ENCODE measurements at regions not wholly inside any gene's neighbourhood (a gene's known extent, or its start where the extent isn't known, plus 50 kb on each side); places are given as distances from the start of the nearest gene placed in this dataset.

- Histone ChIP-seq H3K27me3 (ENCODE audit: control insufficient read depth in 2 of 2, insufficient read depth in 2 of 2, low read length in 2 of 2) (no peaks in the 10 kb centered on the region), H3K36me3 (ENCODE audit: control insufficient read depth, insufficient read depth, low read length) (no peaks in the 10 kb centered on the region), H3K4me1 (replicated peaks in 1 of 2; ENCODE audit: control insufficient read depth in 2 of 2, insufficient read depth in 2 of 2, low read length in 2 of 2) (no peaks in the 10 kb centered on the region), H3K9me1 (ENCODE audit: control insufficient read depth, insufficient read depth, low read length) (no peaks in the 10 kb centered on the region), H3K79me2 (ENCODE audit: control insufficient read depth, insufficient read depth, low read length) (no peaks in the 10 kb centered on the region), H3K9ac (ENCODE audit: insufficient read depth in 1 of 2, low read depth in 2 of 2, low read length in 2 of 2) (no peak overlapping the region), H2AFZ (ENCODE audit: low read depth, low read length) (no peak overlapping the region), H3K4me2 (ENCODE audit: insufficient read depth, low read length) (no peak overlapping the region), H4K20me1 (replicated peaks; ENCODE audit: control insufficient read depth, insufficient read depth, low read length) (no peaks in the 10 kb centered on the region), H3K27ac (ENCODE audit: extremely low read depth, low read depth, low read length) (no peak overlapping the region), H3K9me3 (replicated peaks; ENCODE audit: control insufficient read depth, insufficient read depth, low read depth, low read length) (no peaks in the 10 kb centered on the region), H3K4me3 (no peak overlapping the region)
- in situ Hi-C loops (cut with MboI) (no loop called here), intact Hi-C loops (cut with micrococcal nuclease) (no loop called here)
- TF ChIP-seq PBX2 (CRISPR knock-in tag; IDR thresholded peaks at IDR 0.05; ENCODE audit: low read depth) (no peak), PBX2 (tag; conservative IDR thresholded peaks at IDR 0.05; ENCODE audit: low read depth) (0 out of 2 replicates have a peak, but pooled peaks have one; percentile 10), ZNF354B (CRISPR knock-in tag; IDR thresholded peaks at IDR 0.05) (no peak), CEBPZ (IDR thresholded peaks at IDR 0.05; ENCODE audit: borderline replicate concordance, low read depth, low read length) (no peak), RBM22 (IDR thresholded peaks at IDR 0.05; ENCODE audit: low read depth, low read length, poor library complexity, severe bottlenecking) (no peak), MEIS2 (IDR thresholded peaks at IDR 0.05; ENCODE audit: partially characterized antibody) (peak; percentile 27), VEZF1 (CRISPR knock-in tag; IDR thresholded peaks at IDR 0.05) (peak; percentile 86)
- CTCF ChIA-PET (ENCODE audit: low intra/inter-chr PET ratio), result no interaction called here
- WGBS (ENCODE audit: insufficient coverage, low coverage, missing lambda C conversion rate), result 4% methylated on average over 8 of the region's 8 CpGs
- no TSS peak for BruUV-seq (replicated peaks)
- POLR2A ChIA-PET, result no interaction called here
- FAIRE-seq (no peak), DNase-seq (ENCODE audit: extremely low read depth in 1 of 4, low spot score in 3 of 4) (no peak), ATAC-seq (no peak)
These were observed 90.5 kb upstream of the TBX18 start for GRCh38 chr6:84854811-84855400.

All from K562 (cell line).